Spinal cord (tissue), 9 donors: ENCODE measurements at regions not wholly inside any gene's neighbourhood (a gene's known extent, or its start where the extent isn't known, plus 50 kb on each side); places are given as distances from the start of the nearest gene placed in this dataset.
A peak's percentile ranks its signal among the peaks of the same experiment; 100 is the strongest.
"Not testable (repeated sequence)": the region's sequence is repeated elsewhere in the genome, so short reads cannot be mapped to it uniquely, and the experiment has no call there.

Experiments
- DNase-seq, 6 donors: peaks; one replicate each; pipeline versions ENCODE4 v3.0.0 to v3.0.0-alpha.2; 2013 to 2015; ENCODE audit warnings: low spot score in 6 of 6, low read depth in 4 of 6
- H3K27ac ChIP-seq: one replicate; pipeline ENCODE4 v1.5.1; 2013; ENCODE audit warnings: low read depth, low read length, control low read depth
- H3K27me3 ChIP-seq: one replicate; pipeline ENCODE4 v1.6.1; 2013; ENCODE audit warnings: low read length; ENCODE audit not compliant: control insufficient read depth, insufficient read depth
- H3K36me3 ChIP-seq: one replicate; pipeline ENCODE4 v1.6.1; 2013; ENCODE audit warnings: low read length; ENCODE audit not compliant: control insufficient read depth, insufficient read depth
- H3K4me1 ChIP-seq: one replicate; pipeline ENCODE4 v1.6.1; 2013; ENCODE audit warnings: low read length; ENCODE audit not compliant: control insufficient read depth, insufficient read depth
- H3K4me3 ChIP-seq: one replicate; pipeline ENCODE4 v1.5.1; 2013; ENCODE audit warnings: low read depth, low read length, control low read depth
- H3K9me3 ChIP-seq: one replicate; pipeline ENCODE4 v1.6.1; 2013; ENCODE audit warnings: low read length; ENCODE audit not compliant: control insufficient read depth, insufficient read depth
- WGBS: methylation state at CpG from one replicate; pipeline ENCODE4 v1.1.5; 2013; ENCODE audit warnings: missing lambda C conversion rate; ENCODE audit not compliant: insufficient coverage; 5-methylcytosine and 5-hydroxymethylcytosine counted together
- donor health status: healthy.

GRCh38 chr13:71015021-71015420, 852.0 kb downstream of the DACH1 start:
- WGBS, result 90% methylated on average over 2 of the region's 9 CpGs
- Histone ChIP-seq H3K4me1 (no peaks in the 10 kb centered on the region), H3K4me3 (no peak overlapping the region), H3K27ac (no peak overlapping the region), H3K27me3 (no peaks in the 10 kb centered on the region), H3K36me3 (no peaks in the 10 kb centered on the region), H3K9me3 (no peaks in the 10 kb centered on the region)
- no peak for DNase-seq

GRCh38 chr13:71005919-71006318, 861.1 kb downstream of the DACH1 start:
- DNase-seq, result no peak

GRCh38 chr13:70995338-70995737, 871.7 kb downstream of the DACH1 start:
- 100% methylated on average over 1 of the region's 1 CpG for WGBS
- H3K36me3 ChIP-seq, result no peaks in the 10 kb centered on the region
- no peaks in the 10 kb centered on the region for H3K4me1 ChIP-seq
- DNase-seq, result no peak
- no peaks in the 10 kb centered on the region for H3K9me3 ChIP-seq
- H3K4me3 ChIP-seq, result no peak overlapping the region
- H3K27ac ChIP-seq, result no peak overlapping the region
- no peaks in the 10 kb centered on the region for H3K27me3 ChIP-seq

More at GRCh38 chr13:71005919-71006318, 861.1 kb downstream of the DACH1 start:
- Histone ChIP-seq H3K36me3 (no peaks in the 10 kb centered on the region), H3K4me1 (no peaks in the 10 kb centered on the region), H3K9me3 (no peaks in the 10 kb centered on the region), H3K4me3 (no peak overlapping the region), H3K27me3 (no peaks in the 10 kb centered on the region), H3K27ac (no peak overlapping the region)

GRCh38 chr13:70994191-70994590, 872.8 kb downstream of the DACH1 start:
- no peaks in the 10 kb centered on the region for H3K4me1 ChIP-seq
- peak in 1 of 6 donors; percentile 7 for DNase-seq
- no peaks in the 10 kb centered on the region for H3K9me3 ChIP-seq
- H3K4me3 ChIP-seq, result no peak overlapping the region
- no peaks in the 10 kb centered on the region for H3K36me3 ChIP-seq
- H3K27ac ChIP-seq, result no peak overlapping the region
- WGBS, result no CpG with 5 or more reads among the region's 1 CpG
- H3K27me3 ChIP-seq, result no peaks in the 10 kb centered on the region

GRCh38 chr13:70987043-70987442, 878.8 kb upstream of the KLHL1 start:
- H3K4me3 ChIP-seq, result no peak overlapping the region
- 96% methylated on average over 3 of the region's 6 CpGs for WGBS

GRCh38 chr13:70985371-70985770, 877.1 kb upstream of the KLHL1 start:
- H3K9me3 ChIP-seq, result peaks cover 4% of the 10 kb centered on the region
- H3K4me1 ChIP-seq, result no peaks in the 10 kb centered on the region
- 100% methylated on average over 1 of the region's 2 CpGs for WGBS
- H3K27ac ChIP-seq, result no peak overlapping the region
- no peak for DNase-seq
- H3K27me3 ChIP-seq, result no peaks in the 10 kb centered on the region
- H3K4me3 ChIP-seq, result no peak overlapping the region
- H3K36me3 ChIP-seq, result no peaks in the 10 kb centered on the region

More at GRCh38 chr13:70987043-70987442, 878.8 kb upstream of the KLHL1 start:
- H3K9me3 ChIP-seq, result peaks cover 4% of the 10 kb centered on the region
- no peaks in the 10 kb centered on the region for H3K4me1 ChIP-seq
- no peaks in the 10 kb centered on the region for H3K27me3 ChIP-seq
- no peak overlapping the region for H3K27ac ChIP-seq
- DNase-seq, result no peak
- H3K36me3 ChIP-seq, result no peaks in the 10 kb centered on the region

GRCh38 chr13:70981219-70981618, 873.0 kb upstream of the KLHL1 start:
- H3K36me3 ChIP-seq, H3K4me1 ChIP-seq, H3K27me3 ChIP-seq, H3K4me3 ChIP-seq, DNase-seq, H3K27ac ChIP-seq, H3K9me3 ChIP-seq: not testable (repeated sequence)

GRCh38 chr13:70969321-70969720, 861.1 kb upstream of the KLHL1 start:
- no peak overlapping the region for H3K27ac ChIP-seq
- no CpG with 5 or more reads among the region's 5 CpGs for WGBS
- no peak overlapping the region for H3K4me3 ChIP-seq
- H3K4me1 ChIP-seq, result no peaks in the 10 kb centered on the region
- no peaks in the 10 kb centered on the region for H3K27me3 ChIP-seq
- no peaks in the 10 kb centered on the region for H3K9me3 ChIP-seq
- no peaks in the 10 kb centered on the region for H3K36me3 ChIP-seq
- DNase-seq, result no peak

- Histone ChIP-seq H3K4me1 (no peaks in the 10 kb centered on the region), H3K4me3 (no peak overlapping the region), H3K27ac (no peak overlapping the region), H3K9me3 (no peaks in the 10 kb centered on the region), H3K36me3 (no peaks in the 10 kb centered on the region), H3K27me3 (no peaks in the 10 kb centered on the region)
- WGBS, result 82% methylated on average over 5 of the region's 9 CpGs
- no peak for DNase-seq
Measured at GRCh38 chr13:70967564-70967963, 859.3 kb upstream of the KLHL1 start.

- Histone ChIP-seq H3K9me3 (no peaks in the 10 kb centered on the region), H3K27ac (no peak overlapping the region), H3K36me3 (no peaks in the 10 kb centered on the region), H3K27me3 (no peaks in the 10 kb centered on the region), H3K4me1 (no peaks in the 10 kb centered on the region), H3K4me3 (no peak overlapping the region)
- no CpG with 5 or more reads among the region's 1 CpG for whole genome bisulfite sequencing
- no peak for DNase-seq
Measured at GRCh38 chr13:70964874-70965273, 856.6 kb upstream of the KLHL1 start.
